Endothelial cell of umbilical vein (primary cell): ENCODE measurements at regions not wholly inside any gene's neighbourhood (a gene's known extent, or its start where the extent isn't known, plus 50 kb on each side); places are given as distances from the start of the nearest gene placed in this dataset.
"Not testable (repeated sequence)": the region's sequence is repeated elsewhere in the genome, so short reads cannot be mapped to it uniquely, and the experiment has no call there.

ENCODE experiments used
- BruUV-seq: library from RNA; stranded (reverse); fragments of 400-500 nt; replicated peaks from 2 replicates; lab custom pipeline; 2021; lab: Mats Ljungman, UMichigan
- CTCF ChIA-PET: fragments of 300-600, 350-600 bp; sonication (Branson Sonifier 250); formaldehyde crosslinking; loops from one replicate; lab custom pipeline; 2021; ENCODE audit warnings: antibody characterized with exemption, inconsistent platforms; lab: Charles Lee
- POLR2A ChIA-PET: fragments of 300-600, 350-600 bp; sonication (Branson Sonifier 250); formaldehyde crosslinking; loops from one replicate; lab custom pipeline; 2021; ENCODE audit warnings: antibody characterized with exemption, inconsistent platforms; lab: Charles Lee
- DNase-seq: peaks from one replicate; pipeline ENCODE4 v3.0.0-alpha.2; 2011; ENCODE audit warnings: low read depth, low spot score
- FAIRE-seq: peaks from 2 replicates; lab custom pipeline; 2011; peaks lifted over from hg19 to GRCh38; lab: Jason Lieb, UNC
- H2AFZ ChIP-seq: 2 replicates; pipeline ENCODE4 v1.6.0; 2012; ENCODE audit warnings: low read depth, low read length, control low read depth, inconsistent platforms
- H3K27ac ChIP-seq: 2 replicates; pipeline ENCODE4 v1.5.1; 2011; ENCODE audit warnings: low read depth, mild to moderate bottlenecking, control low read depth, low read length, moderate library complexity; ENCODE audit not compliant: insufficient read depth
- H3K27me3 ChIP-seq, 2 experiments: 2 replicates each; pipeline versions ENCODE4 v1.6.0 to v1.6.1; 2011; ENCODE audit warnings: low read length in 2 of 2, mixed read lengths in 1 of 2; ENCODE audit not compliant: control insufficient read depth in 2 of 2, insufficient read depth in 2 of 2
- H3K36me3 ChIP-seq, 2 experiments: 2 replicates in 1 of 2; 3 replicates in 1 of 2; pipeline ENCODE4 v1.5.1; 2011; ENCODE audit warnings: low read length in 2 of 2, mild to moderate bottlenecking in 1 of 2, moderate library complexity in 1 of 2; ENCODE audit not compliant: control insufficient read depth in 2 of 2, insufficient read depth in 2 of 2; ENCODE audit errors: extremely low read depth in 1 of 2
- H3K4me1 ChIP-seq: 3 replicates; pipeline ENCODE4 v1.5.1; 2011; ENCODE audit warnings: mild to moderate bottlenecking, low read length; ENCODE audit not compliant: control insufficient read depth, insufficient read depth; ENCODE audit errors: extremely low read depth
- H3K4me2 ChIP-seq: 2 replicates; pipeline ENCODE4 v1.6.1; 2011; ENCODE audit warnings: low read length, control low read depth, mixed read lengths; ENCODE audit not compliant: insufficient read depth
- H3K4me3 ChIP-seq, 3 experiments: fragments of 200-600 bp in 1 of 3; sonication (generic), shearing (Covaris generic) in 1 of 3; replicated peaks in 1 of 3; 2 replicates each; pipeline ENCODE4 v1.5.1; 2011 to 2016; ENCODE audit warnings: control low read depth in 3 of 3, low read length in 3 of 3, mild to moderate bottlenecking in 2 of 3, inconsistent platforms in 1 of 3, low read depth in 1 of 3, moderate library complexity in 1 of 3; ENCODE audit not compliant: insufficient read depth in 1 of 3
- H3K79me2 ChIP-seq: 2 replicates; pipeline ENCODE4 v1.6.0; 2012; ENCODE audit warnings: low read length, inconsistent platforms; ENCODE audit not compliant: control insufficient read depth, insufficient read depth
- H3K9ac ChIP-seq: replicated peaks from 2 replicates; pipeline ENCODE3; 2011; ENCODE audit warnings: low read length, control low read depth; ENCODE audit not compliant: insufficient read depth; ENCODE audit errors: extremely low read depth
- H3K9me1 ChIP-seq: replicated peaks from 3 replicates; pipeline ENCODE4 v1.6.0; 2011; ENCODE audit warnings: mild to moderate bottlenecking, low read length; ENCODE audit not compliant: control insufficient read depth, insufficient read depth; ENCODE audit errors: extremely low read depth
- H3K9me3 ChIP-seq: replicated peaks from 2 replicates; pipeline ENCODE4 v1.5.1; 2012; ENCODE audit warnings: low read length, inconsistent platforms; ENCODE audit not compliant: control insufficient read depth, insufficient read depth
- H4K20me1 ChIP-seq: replicated peaks from 2 replicates; pipeline ENCODE3; 2011; ENCODE audit warnings: mild to moderate bottlenecking, low read length; ENCODE audit not compliant: control insufficient read depth, insufficient read depth; ENCODE audit errors: extremely low read depth
- EZH2 ChIP-seq: IDR thresholded peaks from 2 replicates; pipeline ENCODE4 v1.6.1; 2012; ENCODE audit warnings: borderline replicate concordance, low read depth, mild to moderate bottlenecking, moderate library complexity, low read length, inconsistent platforms; ENCODE audit not compliant: severe bottlenecking
- FOS ChIP-seq: IDR thresholded peaks from 2 replicates; pipeline ENCODE4 v1.6.1; 2011; ENCODE audit warnings: mild to moderate bottlenecking, low read length, moderate library complexity, borderline replicate concordance; ENCODE audit not compliant: insufficient read depth
- dilution Hi-C: fragments of 300-500 bp; cut with MboI; formaldehyde crosslinking; loops from one replicate; pipeline ENCODE4 v1.15.0; 2019; ENCODE audit warnings: low sequenced_read_pairs; ENCODE audit not compliant: extremely low pct_ligation_motif_present
- intact Hi-C: fragments of 100-400 bp; cut with micrococcal nuclease; formaldehyde crosslinking; loops from one replicate; pipeline ENCODE4 v1.10.0; 2022

DNA sequence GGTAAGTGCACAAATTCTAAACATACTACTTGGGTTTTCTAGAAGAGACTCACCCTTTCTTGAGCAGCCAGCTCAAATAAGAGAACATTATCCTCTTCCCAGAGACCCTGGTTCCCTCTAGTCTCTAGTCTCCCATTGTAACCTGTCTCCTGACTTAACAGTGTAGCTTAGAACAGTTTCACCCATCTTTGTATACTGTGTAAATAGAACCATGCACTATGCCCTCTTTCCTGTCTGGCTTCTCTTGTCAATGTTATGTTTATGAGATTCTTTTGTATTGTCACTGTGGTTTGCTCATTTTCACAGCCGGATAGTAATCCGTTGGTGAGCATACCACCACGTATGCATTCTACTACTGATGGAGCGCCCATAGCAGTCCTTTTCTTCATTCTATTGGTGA, 227.4 kb upstream of the PLPP4 start:
- TF ChIP-seq EZH2 (no peak), FOS (no peak)
- H3K36me3 ChIP-seq, result no peaks in the 10 kb centered on the region
- POLR2A ChIA-PET, result no interaction called here
- H4K20me1 ChIP-seq, result no peaks in the 10 kb centered on the region
- no peak overlapping the region for H3K4me2 ChIP-seq
- H2AFZ ChIP-seq, result no peak overlapping the region
- DNase-seq, result no peak
- intact Hi-C loops, result loop anchor here (10.0 kb wide), 1 partner anchor 1505 kb away; no protein-coding TSS in a partner anchor
- no peaks in the 10 kb centered on the region for H3K4me1 ChIP-seq
- H3K9ac ChIP-seq, result no peak overlapping the region
- dilution Hi-C loops, result no loop called here
- no peak overlapping the region for H3K27ac ChIP-seq
- H3K79me2 ChIP-seq, result no peaks in the 10 kb centered on the region
- H3K27me3 ChIP-seq, result no peaks in the 10 kb centered on the region
- CTCF ChIA-PET, result interaction anchor here (1.2 kb wide), 1 partner anchor 8 kb away, joined by 6 read pairs; no protein-coding TSS in a partner anchor
- H3K4me3 ChIP-seq, result no peak overlapping the region
- H3K9me1 ChIP-seq, result no peaks in the 10 kb centered on the region
- FAIRE-seq, result no peak
- no TSS peak for BruUV-seq
- H3K9me3 ChIP-seq, result no peaks in the 10 kb centered on the region

DNA sequence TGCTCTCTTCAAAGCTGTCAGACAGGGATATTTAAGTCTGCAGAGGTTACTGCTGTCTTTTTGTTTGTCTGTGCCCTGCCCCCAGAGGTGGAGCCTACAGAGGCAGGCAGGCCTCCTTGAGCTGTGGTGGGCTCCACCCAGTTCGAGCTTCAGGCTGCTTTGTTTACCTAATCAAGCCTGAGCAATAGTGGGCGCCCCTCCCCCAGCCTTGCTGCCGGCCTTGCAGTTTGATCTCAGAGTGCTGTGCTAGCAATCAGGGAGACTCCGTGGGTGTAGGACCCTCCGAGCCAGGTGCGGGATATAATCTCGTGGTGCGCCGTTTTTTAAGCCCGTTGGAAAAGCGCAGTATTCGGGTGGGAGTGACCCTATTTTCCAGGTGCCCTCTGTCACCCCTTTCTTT, 217.3 kb upstream of the PLPP4 start:
- intact Hi-C loops, BruUV-seq, FAIRE-seq, H3K9me3 ChIP-seq, H3K4me2 ChIP-seq, H3K27me3 ChIP-seq, H3K36me3 ChIP-seq, H3K9ac ChIP-seq, H3K79me2 ChIP-seq, CTCF ChIA-PET, POLR2A ChIA-PET, DNase-seq, H3K27ac ChIP-seq, H4K20me1 ChIP-seq, H3K9me1 ChIP-seq, H2AFZ ChIP-seq, H3K4me3 ChIP-seq, H3K4me1 ChIP-seq, dilution Hi-C loops: not testable (repeated sequence)
